ENCODE measurements at regions not wholly inside any gene's neighbourhood (a gene's known extent, or its start where the extent isn't known, plus 50 kb on each side); places are given as distances from the start of the nearest gene placed in this dataset.

- no peak for TF ChIP-seq CTCF (IDR thresholded peaks at IDR 0.05)
- no peaks in the 10 kb centered on the region for H3K36me3 ChIP-seq
- no peak overlapping the region for H3K9ac ChIP-seq (ENCODE audit: low read depth in 2 of 2, low read length in 2 of 2)
- H3K4me3 ChIP-seq, result no peak overlapping the region
- no peaks in the 10 kb centered on the region for H3K4me1 ChIP-seq
- H3K27ac ChIP-seq, result no peak overlapping the region
- no peaks in the 10 kb centered on the region for H3K27me3 ChIP-seq
- DNase-seq, result no peak
- no peaks in the 10 kb centered on the region for H3K9me3 ChIP-seq
- intact Hi-C loops (cut with DNase I), result no loop called here
Observed at GRCh38 chr6:53408826-53409225, 60.1 kb upstream of the ELOVL5 start.

DNA sequence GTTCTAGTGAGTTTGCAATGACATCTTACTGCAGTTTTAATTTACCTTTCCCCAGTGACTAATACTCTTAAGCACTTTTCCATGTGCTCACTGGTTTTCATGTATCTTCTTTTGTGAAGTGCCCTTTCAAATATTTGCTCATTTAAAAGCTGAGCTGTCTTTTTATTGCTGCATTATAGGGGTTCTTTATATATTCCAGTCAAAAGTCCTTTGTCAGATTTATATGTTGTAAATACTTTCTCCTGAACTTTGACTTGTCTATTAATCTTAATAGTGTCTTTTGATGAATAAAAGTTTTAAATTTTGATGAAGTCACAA lies 50.2 kb upstream of the ELOVL5 start:
- Histone ChIP-seq H3K9me3 (no peaks in the 10 kb centered on the region), H3K4me3 (no peak overlapping the region), H3K27me3 (no peaks in the 10 kb centered on the region), H3K4me1 (no peaks in the 10 kb centered on the region), H3K36me3 (no peaks in the 10 kb centered on the region), H3K27ac (no peak overlapping the region), H3K9ac (ENCODE audit: low read depth in 2 of 2, low read length in 2 of 2) (no peak overlapping the region)
- no peak for TF ChIP-seq CTCF (IDR thresholded peaks at IDR 0.05)
- intact Hi-C loops (cut with DNase I), result no loop called here
- DNase-seq, result no peak

GRCh38 chr6:53398247-53399026 lies 49.7 kb upstream of the ELOVL5 start:
- Histone ChIP-seq H3K36me3 (no peaks in the 10 kb centered on the region), H3K4me1 (no peaks in the 10 kb centered on the region), H3K9me3 (no peaks in the 10 kb centered on the region), H3K27me3 (no peaks in the 10 kb centered on the region), H3K27ac (no peak overlapping the region), H3K4me3 (no peak overlapping the region), H3K9ac (ENCODE audit: low read depth in 2 of 2, low read length in 2 of 2) (no peak overlapping the region)
- TF ChIP-seq CTCF (IDR thresholded peaks at IDR 0.05), result no peak
- no peak for DNase-seq
- intact Hi-C loops (cut with DNase I), result no loop called here
